Sigmoid colon (tissue), 6 donors: ENCODE measurements at regions not wholly inside any gene's neighbourhood (a gene's known extent, or its start where the extent isn't known, plus 50 kb on each side); places are given as distances from the start of the nearest gene placed in this dataset.

ENCODE experiments used
- DNase-seq: peaks from one replicate; pipeline ENCODE4 v3.0.0-alpha.2; 2019
- H3K27ac ChIP-seq, 4 donors: fragments of 200-600 bp; sonication (generic); one replicate each; pipeline ENCODE4 v1.5.1; 2016 to 2019; ENCODE audit warnings: mild to moderate bottlenecking in 1 of 4
- H3K27me3 ChIP-seq, 3 donors: fragments of 200-600 bp; sonication (generic); one replicate each; pipeline ENCODE4 v1.5.1; 2019; ENCODE audit warnings: mild to moderate bottlenecking in 1 of 3
- H3K36me3 ChIP-seq, 4 donors: fragments of 200-600 bp; sonication (generic); one replicate each; pipeline ENCODE4 v1.5.1; 2016 to 2019
- H3K4me1 ChIP-seq, 4 donors: fragments of 200-600 bp; sonication (generic); one replicate each; pipeline ENCODE4 v1.5.1; 2017 to 2019
- H3K4me3 ChIP-seq, 4 donors: fragments of 200-600 bp; sonication (generic); one replicate each; pipeline ENCODE4 v1.5.1; 2017 to 2019; ENCODE audit warnings: mild to moderate bottlenecking in 2 of 4, moderate library complexity in 1 of 4
- H3K9me3 ChIP-seq, 4 donors: fragments of 200-600 bp in 3 of 4; sonication (generic) in 3 of 4; one replicate each; pipeline versions ENCODE4 v1.5.1 to v1.6.1; 2013 to 2019
- CTCF ChIP-seq, 4 experiments: fragments of 450-650 bp in 3 of 4; fragments of 200-600 bp in 1 of 4; IDR thresholded peaks; one replicate each; pipeline ENCODE4 v1.5.1; 2016 to 2019; ENCODE audit warnings: antibody characterized with exemption in 4 of 4, mild to moderate bottlenecking in 3 of 4, moderate library complexity in 2 of 4
- EP300 ChIP-seq, 4 donors: sonication (generic); formaldehyde crosslinking; IDR thresholded peaks; one replicate each; pipeline ENCODE4 v1.6.1; 2017; ENCODE audit warnings: antibody characterized with exemption in 4 of 4
- POLR2A ChIP-seq, 2 donors: fragments of 450-650 bp; IDR thresholded peaks; one replicate each; pipeline ENCODE4 v1.6.1; 2016; ENCODE audit warnings: antibody characterized with exemption in 2 of 2, mild to moderate bottlenecking in 2 of 2, moderate library complexity in 2 of 2
- POLR2AphosphoS5 ChIP-seq, 4 donors: sonication (generic); formaldehyde crosslinking; IDR thresholded peaks; one replicate each; pipeline ENCODE4 v1.6.1; 2017; ENCODE audit warnings: antibody characterized with exemption in 4 of 4
- WGBS, 2 donors: extraction: QIAGEN DNeasy Blood & Tissue Kit; methylation state at CpG; one replicate each; pipeline ENCODE4 v1.1.7; 2013; 5-methylcytosine and 5-hydroxymethylcytosine counted together
- intact Hi-C: fragments of 100-400 bp; cut with DNase I; formaldehyde crosslinking; loops from one replicate; pipeline ENCODE4 v1.15.1; 2023
- donor health status: healthy with polysubstance abuse.
- donor health status: healthy.

- DNase-seq, result no peak
- no peaks in the 10 kb centered on the region for H3K27me3 ChIP-seq
- no peaks in the 10 kb centered on the region for H3K9me3 ChIP-seq
- intact Hi-C loops, result no loop called here
- no peaks in the 10 kb centered on the region for H3K36me3 ChIP-seq
- no peaks in the 10 kb centered on the region for H3K4me1 ChIP-seq
- H3K4me3 ChIP-seq, result no peak overlapping the region
- WGBS, 2 donors, result 90 to 92% methylated on average over 2 of the region's 2 CpGs
- no peak overlapping the region for H3K27ac ChIP-seq
- TF ChIP-seq EP300 (IDR thresholded peaks at IDR 0.05) (no peak), POLR2A (IDR thresholded peaks at IDR 0.05) (no peak), CTCF (IDR thresholded peaks at IDR 0.05) (no peak), POLR2AphosphoS5 (IDR thresholded peaks at IDR 0.05) (no peak)
These were observed 209.2 kb upstream of the ZC3H15 start for GRCh38 chr2:186276909-186277308.

GRCh38 chr2:186281726-186282125 lies 204.3 kb upstream of the ZC3H15 start:
- H3K9me3 ChIP-seq, result no peaks in the 10 kb centered on the region
- no peaks in the 10 kb centered on the region for H3K36me3 ChIP-seq
- DNase-seq, result no peak
- no peaks in the 10 kb centered on the region for H3K27me3 ChIP-seq
- 92 to 97% methylated on average over 2 of the region's 2 CpGs for whole genome bisulfite sequencing, 2 donors
- no peaks in the 10 kb centered on the region for H3K4me1 ChIP-seq
- no peak overlapping the region for H3K27ac ChIP-seq
- TF ChIP-seq POLR2AphosphoS5 (IDR thresholded peaks at IDR 0.05), result no peak
- TF ChIP-seq POLR2A (IDR thresholded peaks at IDR 0.05), result no peak
- TF ChIP-seq EP300 (IDR thresholded peaks at IDR 0.05), result no peak
- TF ChIP-seq CTCF (IDR thresholded peaks at IDR 0.05), result no peak
- H3K4me3 ChIP-seq, result no peak overlapping the region
- intact Hi-C loops, result no loop called here

GRCh38 chr2:186294248-186294888 lies 191.7 kb upstream of the ZC3H15 start:
- Histone ChIP-seq H3K27ac (no peak overlapping the region), H3K4me3 (no peak overlapping the region), H3K27me3 (no peaks in the 10 kb centered on the region), H3K9me3 (no peaks in the 10 kb centered on the region), H3K36me3 (no peaks in the 10 kb centered on the region), H3K4me1 (peaks cover 0 to 6% (median 0%) of the 10 kb centered on the region in 4 donors)
- DNase-seq, result no peak
- 88 to 89% methylated on average over 3 of the region's 3 CpGs for WGBS, 2 donors
- TF ChIP-seq EP300 (IDR thresholded peaks at IDR 0.05) (no peak), POLR2A (IDR thresholded peaks at IDR 0.05) (no peak), CTCF (IDR thresholded peaks at IDR 0.05) (no peak), POLR2AphosphoS5 (IDR thresholded peaks at IDR 0.05) (no peak)
- intact Hi-C loops, result no loop called here

- intact Hi-C loops, result no loop called here
- WGBS, 2 donors, result 9 to 43% methylated on average over 1 of the region's 1 CpG
- H3K4me1 ChIP-seq, result no peaks in the 10 kb centered on the region
- H3K27ac ChIP-seq, result no peak overlapping the region
- H3K9me3 ChIP-seq, result no peaks in the 10 kb centered on the region
- DNase-seq, result no peak
- no peaks in the 10 kb centered on the region for H3K36me3 ChIP-seq
- no peak overlapping the region for H3K4me3 ChIP-seq
- H3K27me3 ChIP-seq, result no peaks in the 10 kb centered on the region
- no peak for TF ChIP-seq EP300 (IDR thresholded peaks at IDR 0.05)
- TF ChIP-seq POLR2A (IDR thresholded peaks at IDR 0.05), result no peak
- no peak for TF ChIP-seq CTCF (IDR thresholded peaks at IDR 0.05)
- no peak for TF ChIP-seq POLR2AphosphoS5 (IDR thresholded peaks at IDR 0.05)
These were observed 186.4 kb upstream of the ZC3H15 start for GRCh38 chr2:186299610-186300009.

- Histone ChIP-seq H3K27ac (no peak overlapping the region), H3K4me3 (no peak overlapping the region), H3K4me1 (no peaks in the 10 kb centered on the region), H3K9me3 (no peaks in the 10 kb centered on the region), H3K27me3 (no peaks in the 10 kb centered on the region), H3K36me3 (no peaks in the 10 kb centered on the region)
- no peak for DNase-seq
- WGBS, 2 donors, result 94 to 95% methylated on average over 7 of the region's 7 CpGs
- intact Hi-C loops, result no loop called here
- TF ChIP-seq POLR2AphosphoS5 (IDR thresholded peaks at IDR 0.05) (no peak), POLR2A (IDR thresholded peaks at IDR 0.05) (no peak), CTCF (IDR thresholded peaks at IDR 0.05) (no peak), EP300 (IDR thresholded peaks at IDR 0.05) (no peak)
These were observed 183.8 kb upstream of the ZC3H15 start for GRCh38 chr2:186302263-186302662.
